ENCODE measurements at regions not wholly inside any gene's neighbourhood (a gene's known extent, or its start where the extent isn't known, plus 50 kb on each side); places are given as distances from the start of the nearest gene placed in this dataset.

- no peak overlapping the region for H3K4me2 ChIP-seq (ENCODE audit: control insufficient read depth, insufficient read depth)
- RAD21 ChIA-PET (ENCODE audit: unreplicated experiment) = no interaction called here
- no peaks in the 10 kb centered on the region for H3K79me2 ChIP-seq (ENCODE audit: control insufficient read depth, insufficient read depth, low read length)
- no peaks in the 10 kb centered on the region for H3K9me3 ChIP-seq (replicated peaks; ENCODE audit: control insufficient read depth, insufficient read depth, low read length)
- DNase-seq (ENCODE audit: low read depth, low spot score) (no peak), ATAC-seq (no peak), FAIRE-seq (no peak)
- no peak overlapping the region for H3K9ac ChIP-seq (ENCODE audit: control insufficient read depth, insufficient read depth, low read length)
- in situ Hi-C loops (cut with MboI) (no loop called here), intact Hi-C loops (cut with micrococcal nuclease; ENCODE audit: unreplicated experiment) (no loop called here)
- H3K4me1 ChIP-seq (ENCODE audit: control insufficient read depth, insufficient read depth, low read length) = no peaks in the 10 kb centered on the region
- no TSS peak for BruUV-seq (replicated peaks)
- no peak overlapping the region for H2AFZ ChIP-seq (ENCODE audit: control insufficient read depth, low read depth, low read length)
- SMC1A ChIA-PET (ENCODE audit: uncharacterized antibody, unreplicated experiment) = no interaction called here
- H3K27ac ChIP-seq (ENCODE audit: control insufficient read depth, insufficient read depth) = no peak overlapping the region
- no peak overlapping the region for H3K4me3 ChIP-seq
- H3K36me3 ChIP-seq (ENCODE audit: control insufficient read depth in 2 of 2, insufficient read depth in 2 of 2, low read length in 1 of 2) = no peaks in the 10 kb centered on the region
- CTCF ChIA-PET = no interaction called here
- POLR2A ChIA-PET = no interaction called here
- no peaks in the 10 kb centered on the region for H4K20me1 ChIP-seq (ENCODE audit: control insufficient read depth, insufficient read depth)
- TF ChIP-seq ASH2L (IDR thresholded peaks at IDR 0.05; ENCODE audit: borderline replicate concordance, low read depth) = no peak
- TF ChIP-seq PAX5 (IDR thresholded peaks at IDR 0.05; ENCODE audit: borderline replicate concordance, low read depth, low read length) = no peak
- no peak for TF ChIP-seq RAD21 (IDR thresholded peaks at IDR 0.05; ENCODE audit: insufficient read depth, low read depth, low read length)
- no peak for TF ChIP-seq EP300 (IDR thresholded peaks at IDR 0.05; ENCODE audit: borderline replicate concordance in 1 of 2, control insufficient read depth in 1 of 2, low read depth in 2 of 2, low read length in 2 of 2)
- no peak for TF ChIP-seq IRF5 (IDR thresholded peaks at IDR 0.05; ENCODE audit: borderline replicate concordance)
- no peak for TF ChIP-seq POLR2A (IDR thresholded peaks at IDR 0.05; ENCODE audit: low read depth, low read length)
- TF ChIP-seq ZNF217 (IDR thresholded peaks at IDR 0.05) = no peak
- no peak for TF ChIP-seq CBFB (IDR thresholded peaks at IDR 0.05; ENCODE audit: low read depth)
- TF ChIP-seq KDM1A (IDR thresholded peaks at IDR 0.05; ENCODE audit: borderline replicate concordance) = no peak
- no peak for TF ChIP-seq TBL1XR1 (IDR thresholded peaks at IDR 0.05; ENCODE audit: low read depth, low read length)
- TF ChIP-seq YBX1 (IDR thresholded peaks at IDR 0.05) = no peak
- no peak for TF ChIP-seq CUX1 (IDR thresholded peaks at IDR 0.05; ENCODE audit: insufficient replicate concordance, low read depth, low read length)
- no peak for TF ChIP-seq MTA3 (IDR thresholded peaks at IDR 0.05; ENCODE audit: borderline replicate concordance, low read length)
- WGBS (ENCODE audit: insufficient coverage, insufficient replicate concordance, low lambda C conversion rate, missing lambda C conversion rate) = 27% methylated on average over 2 of the region's 2 CpGs
- H3K27me3 ChIP-seq (replicated peaks in 1 of 2; ENCODE audit: control insufficient read depth in 2 of 2, insufficient read depth in 2 of 2, low read length in 1 of 2) = no peaks in the 10 kb centered on the region
Measured at GRCh38 chr3:26236531-26236930, 386.0 kb upstream of the LRRC3B start.
